B cell (primary cell): ENCODE measurements at regions not wholly inside any gene's neighbourhood (a gene's known extent, or its start where the extent isn't known, plus 50 kb on each side); places are given as distances from the start of the nearest gene placed in this dataset.

Experiments used
- ATAC-seq: fragments of 200-7000 bp; cut with Tn5 transposase; one replicate; pipeline ENCODE4 v1.10.0; 2021; ENCODE audit warnings: low read depth, mild to moderate bottlenecking, moderate number of reproducible peaks, moderate library complexity
- CTCF ChIA-PET: fragments of 350-600 bp; sonication (Branson Sonifier 250); formaldehyde crosslinking; loops from one replicate; lab custom pipeline; 2021; ENCODE audit warnings: antibody characterized with exemption, inconsistent platforms; lab: Charles Lee
- POLR2A ChIA-PET: fragments of 350-600 bp; sonication (Branson Sonifier 250); formaldehyde crosslinking; loops from one replicate; lab custom pipeline; 2021; ENCODE audit warnings: antibody characterized with exemption; lab: Charles Lee
- DNase-seq: peaks from one replicate; pipeline ENCODE4 v3.0.0; 2013
- H2AFZ ChIP-seq: 2 replicates; pipeline ENCODE4 v1.6.1; 2012; ENCODE audit warnings: mild to moderate bottlenecking, low read depth, low read length; ENCODE audit not compliant: insufficient read depth, poor library complexity, severe bottlenecking
- H3K27ac ChIP-seq, 2 donors: 1 replicate in 1 of 2; 2 replicates in 1 of 2; pipeline ENCODE4 v1.5.1; 2012 to 2013; ENCODE audit warnings: low read length in 2 of 2, mild to moderate bottlenecking in 2 of 2, moderate library complexity in 1 of 2
- H3K27me3 ChIP-seq, 4 experiments: fragments of 200-600 bp in 1 of 4; sonication (generic) in 1 of 4; replicated peaks in 1 of 4; 1 replicate in 2 of 4; 2 replicates in 2 of 4; pipeline versions ENCODE4 v1.6.1 to v1.7.0; 2013 to 2016; ENCODE audit warnings: low read length in 3 of 4, mild to moderate bottlenecking in 2 of 4, mixed read lengths in 1 of 4, moderate library complexity in 1 of 4; ENCODE audit not compliant: insufficient read depth in 4 of 4, control insufficient read depth in 3 of 4; ENCODE audit errors: control extremely low read depth in 1 of 4
- H3K36me3 ChIP-seq, 2 experiments: replicated peaks in 1 of 2; 1 replicate in 1 of 2; 2 replicates in 1 of 2; pipeline versions ENCODE4 v1.6.1 to v1.7.1; 2013; ENCODE audit warnings: low read length in 1 of 2; ENCODE audit not compliant: insufficient read depth in 2 of 2, control insufficient read depth in 1 of 2; ENCODE audit errors: control extremely low read depth in 1 of 2, extremely low read depth in 1 of 2
- H3K4me1 ChIP-seq, 2 donors: fragments of 200-600 bp in 1 of 2; sonication (generic) in 1 of 2; 1 replicate in 1 of 2; 2 replicates in 1 of 2; pipeline versions ENCODE4 v1.5.1 to v1.6.1; 2013 to 2017; ENCODE audit warnings: low read length in 2 of 2; ENCODE audit not compliant: control insufficient read depth in 2 of 2, insufficient read depth in 2 of 2
- H3K4me2 ChIP-seq: replicated peaks from 2 replicates; pipeline ENCODE3; 2012; ENCODE audit warnings: mild to moderate bottlenecking, low read depth, low read length; ENCODE audit not compliant: poor library complexity, severe bottlenecking
- H3K4me3 ChIP-seq, 5 experiments: fragments of 200-600 bp in 1 of 5; sonication (generic) in 1 of 5; 1 replicate in 3 of 5; 2 replicates in 2 of 5; pipeline versions ENCODE4 v1.5.1 to v1.7.0; 2011 to 2016; ENCODE audit warnings: low read length in 4 of 5, mild to moderate bottlenecking in 4 of 5, low read depth in 2 of 5, control low read depth in 1 of 5, moderate library complexity in 1 of 5; ENCODE audit not compliant: insufficient read depth in 1 of 5; ENCODE audit errors: control extremely low read depth in 1 of 5, extremely low read depth in 1 of 5
- H3K79me2 ChIP-seq: fragments of 200-600 bp; sonication (generic); one replicate; pipeline ENCODE4 v1.6.0; 2016; ENCODE audit warnings: low read length; ENCODE audit not compliant: control insufficient read depth, insufficient read depth
- H3K9ac ChIP-seq: fragments of 200-600 bp; sonication (generic); 2 replicates; pipeline ENCODE4 v1.6.1; 2017; ENCODE audit warnings: mild to moderate bottlenecking, low read length, moderate library complexity
- H3K9me3 ChIP-seq, 3 donors: one replicate each; pipeline versions ENCODE4 v1.6.1 to v1.7.1; 2013; ENCODE audit warnings: low read length in 2 of 3; ENCODE audit not compliant: control insufficient read depth in 2 of 3, insufficient read depth in 1 of 3; ENCODE audit errors: control extremely low read depth in 1 of 3
- H4K20me1 ChIP-seq: 2 replicates; pipeline ENCODE4 v1.6.0; 2012; ENCODE audit warnings: mild to moderate bottlenecking, low read length; ENCODE audit not compliant: insufficient read depth, control insufficient read depth, poor library complexity, severe bottlenecking
- H3K27ac Mint-ChIP-seq: one replicate; pipeline ENCODE4 v1.8.0; 2021; ENCODE audit warnings: mixed read lengths
- H3K27me3 Mint-ChIP-seq: one replicate; pipeline ENCODE4 v1.8.0; 2021; ENCODE audit warnings: mixed read lengths
- H3K4me1 Mint-ChIP-seq: one replicate; pipeline ENCODE4 v1.8.0; 2021; ENCODE audit warnings: mixed read lengths
- H3K4me3 Mint-ChIP-seq: one replicate; pipeline ENCODE4 v1.8.0; 2021; ENCODE audit warnings: mixed read lengths
- H3K9me3 Mint-ChIP-seq: one replicate; pipeline ENCODE4 v1.8.0; 2022; ENCODE audit warnings: mixed read lengths; ENCODE audit not compliant: insufficient read depth
- EZH2 ChIP-seq: IDR thresholded peaks from 2 replicates; pipeline ENCODE4 v1.6.1; 2012; ENCODE audit warnings: borderline replicate concordance, low read depth, mild to moderate bottlenecking, moderate library complexity, low read length; ENCODE audit not compliant: insufficient read depth, poor library complexity, severe bottlenecking
- WGBS: methylation state at CpG from one replicate; pipeline ENCODE4 v1.1.5; 2013; ENCODE audit warnings: missing lambda C conversion rate; ENCODE audit not compliant: insufficient coverage; 5-methylcytosine and 5-hydroxymethylcytosine counted together
- intact Hi-C: fragments of 100-400 bp; cut with micrococcal nuclease; formaldehyde crosslinking; loops from one replicate; pipeline ENCODE4 v1.10.0; 2022
- TF ChIP-seq, protein P1 (sequence below): fragments of 200-600 bp; IDR thresholded peaks from one replicate; pipeline ENCODE4 v1.8.0; 2022; ENCODE audit warnings: antibody characterized with exemption, mild to moderate bottlenecking

DNA sequence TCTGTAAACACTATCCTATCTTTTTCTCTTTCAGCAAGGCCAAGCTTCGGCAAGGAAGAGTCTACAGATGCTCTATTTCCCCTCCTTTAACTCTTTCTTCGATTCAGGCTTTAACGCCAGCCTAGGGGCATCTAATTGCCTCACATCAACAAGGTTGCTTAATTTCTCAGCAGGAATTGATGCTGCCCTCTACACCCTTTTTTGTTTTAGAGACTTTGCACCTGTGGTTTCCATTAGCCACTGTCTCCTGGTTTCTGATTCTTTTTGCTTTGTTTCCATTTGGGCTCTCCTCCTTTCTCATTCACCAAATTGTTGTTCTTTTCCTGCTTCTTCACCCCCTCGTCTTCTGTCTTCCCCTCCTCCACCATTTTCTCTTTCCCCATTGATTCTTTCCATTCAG, 202.4 kb upstream of the HMCN1 start:
- CTCF ChIA-PET, result no interaction called here

DNA sequence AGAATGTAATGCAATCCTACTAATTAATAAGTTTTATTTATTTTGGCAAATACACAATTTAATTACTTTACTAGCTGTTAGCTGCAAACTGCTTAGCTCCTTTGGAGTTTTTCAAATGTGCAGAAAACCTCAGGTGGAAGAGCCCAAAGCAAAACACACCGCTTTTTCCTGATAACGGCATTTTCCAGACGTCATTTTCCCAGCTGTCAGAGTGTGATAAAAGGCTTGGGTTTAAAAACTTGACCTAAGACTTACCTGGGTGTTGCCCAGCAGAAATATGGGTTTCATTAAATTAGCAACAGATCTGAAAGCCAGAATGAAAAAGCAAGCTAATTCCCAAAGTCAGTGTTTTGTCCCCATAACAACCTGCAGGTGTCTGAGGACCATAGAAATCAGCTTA, 204.0 kb upstream of the HMCN1 start:
- intact Hi-C loops, result no loop called here
- CTCF ChIA-PET, result interaction anchor here (1.1 kb wide), 1 partner anchor 12 kb away, joined by 3 read pairs; no protein-coding TSS in a partner anchor
- no peak overlapping the region for H2AFZ ChIP-seq
- no peak overlapping the region for H3K4me3 Mint-ChIP-seq
- no peaks in the 10 kb centered on the region for H3K9me3 Mint-ChIP-seq
- H3K9me3 ChIP-seq, result no peaks in the 10 kb centered on the region
- 94% methylated on average over 3 of the region's 3 CpGs for WGBS
- H3K4me1 Mint-ChIP-seq, result peaks cover 19% of the 10 kb centered on the region
- H3K4me3 ChIP-seq, result no peak overlapping the region
- DNase-seq (no peak), ATAC-seq (no peak)
- no peaks in the 10 kb centered on the region for H3K79me2 ChIP-seq
- TF ChIP-seq, protein P1, sequence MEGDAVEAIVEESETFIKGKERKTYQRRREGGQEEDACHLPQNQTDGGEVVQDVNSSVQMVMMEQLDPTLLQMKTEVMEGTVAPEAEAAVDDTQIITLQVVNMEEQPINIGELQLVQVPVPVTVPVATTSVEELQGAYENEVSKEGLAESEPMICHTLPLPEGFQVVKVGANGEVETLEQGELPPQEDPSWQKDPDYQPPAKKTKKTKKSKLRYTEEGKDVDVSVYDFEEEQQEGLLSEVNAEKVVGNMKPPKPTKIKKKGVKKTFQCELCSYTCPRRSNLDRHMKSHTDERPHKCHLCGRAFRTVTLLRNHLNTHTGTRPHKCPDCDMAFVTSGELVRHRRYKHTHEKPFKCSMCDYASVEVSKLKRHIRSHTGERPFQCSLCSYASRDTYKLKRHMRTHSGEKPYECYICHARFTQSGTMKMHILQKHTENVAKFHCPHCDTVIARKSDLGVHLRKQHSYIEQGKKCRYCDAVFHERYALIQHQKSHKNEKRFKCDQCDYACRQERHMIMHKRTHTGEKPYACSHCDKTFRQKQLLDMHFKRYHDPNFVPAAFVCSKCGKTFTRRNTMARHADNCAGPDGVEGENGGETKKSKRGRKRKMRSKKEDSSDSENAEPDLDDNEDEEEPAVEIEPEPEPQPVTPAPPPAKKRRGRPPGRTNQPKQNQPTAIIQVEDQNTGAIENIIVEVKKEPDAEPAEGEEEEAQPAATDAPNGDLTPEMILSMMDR, result no peak
- TF ChIP-seq EZH2, result no peak
- no peaks in the 10 kb centered on the region for H4K20me1 ChIP-seq
- no peak overlapping the region for H3K9ac ChIP-seq
- no peaks in the 10 kb centered on the region for H3K27me3 ChIP-seq
- H3K27ac Mint-ChIP-seq, result no peak overlapping the region
- H3K4me1 ChIP-seq, result peaks cover 23 to 26% of the 10 kb centered on the region in 2 donors
- POLR2A ChIA-PET, result no interaction called here
- H3K27ac ChIP-seq, result no peak overlapping the region
- H3K4me2 ChIP-seq, result no peak overlapping the region
- no peaks in the 10 kb centered on the region for H3K36me3 ChIP-seq
- H3K27me3 Mint-ChIP-seq, result no peaks in the 10 kb centered on the region

More for the DNA sequence above, 202.4 kb upstream of the HMCN1 start:
- POLR2A ChIA-PET, result no interaction called here
- Histone ChIP-seq H3K79me2 (no peaks in the 10 kb centered on the region), H3K36me3 (no peaks in the 10 kb centered on the region), H3K27me3 (no peaks in the 10 kb centered on the region), H3K4me1 (peaks cover 14 to 17% of the 10 kb centered on the region in 2 donors), H3K4me3 (no peak overlapping the region), H3K9me3 (no peaks in the 10 kb centered on the region), H3K4me2 (no peak overlapping the region), H3K27ac (no peak overlapping the region), H2AFZ (no peak overlapping the region), H3K9ac (no peak overlapping the region), H4K20me1 (no peaks in the 10 kb centered on the region)
- intact Hi-C loops, result no loop called here
- ATAC-seq (no peak), DNase-seq (no peak)
- WGBS, result 100% methylated on average over 3 of the region's 4 CpGs
- H3K27me3 Mint-ChIP-seq, result no peaks in the 10 kb centered on the region
- H3K4me3 Mint-ChIP-seq, result no peak overlapping the region
- no peaks in the 10 kb centered on the region for H3K9me3 Mint-ChIP-seq
- no peak for TF ChIP-seq EZH2
- TF ChIP-seq, protein P1, result no peak
- peaks cover 11% of the 10 kb centered on the region for H3K4me1 Mint-ChIP-seq
- H3K27ac Mint-ChIP-seq, result no peak overlapping the region
